Activated B cell treated with CpG ODN at 0.5 μM for 24 hours (primary cell): ENCODE measurements at regions not wholly inside any gene's neighbourhood (a gene's known extent, or its start where the extent isn't known, plus 50 kb on each side); places are given as distances from the start of the nearest gene placed in this dataset.

Source experiments
- ATAC-seq: fragments of 200-7000 bp; cut with Tn5 transposase; one replicate; pipeline ENCODE4 v1.10.0; 2021; ENCODE audit warnings: low read depth, mild to moderate bottlenecking, moderate library complexity
- CTCF ChIA-PET: fragments of 350-600 bp; sonication (Branson Sonifier 250); formaldehyde crosslinking; loops from one replicate; lab custom pipeline; 2021; ENCODE audit warnings: antibody characterized with exemption; lab: Charles Lee
- POLR2A ChIA-PET: fragments of 350-600 bp; sonication (Branson Sonifier 250); formaldehyde crosslinking; loops from one replicate; lab custom pipeline; 2021; ENCODE audit warnings: antibody characterized with exemption; lab: Charles Lee
- DNase-seq: peaks from one replicate; pipeline ENCODE4 v3.0.0; 2022
- H3K27ac Mint-ChIP-seq: one replicate; pipeline ENCODE4 v1.8.0; 2020; ENCODE audit warnings: mixed read lengths
- H3K27me3 Mint-ChIP-seq: one replicate; pipeline ENCODE4 v1.8.0; 2021; ENCODE audit warnings: mixed read lengths
- H3K36me3 Mint-ChIP-seq: one replicate; pipeline ENCODE4 v1.8.0; 2021; ENCODE audit warnings: low read depth, mixed read lengths
- H3K4me1 Mint-ChIP-seq: one replicate; pipeline ENCODE4 v1.8.0; 2021; ENCODE audit warnings: mixed read lengths
- H3K4me3 Mint-ChIP-seq: one replicate; pipeline ENCODE4 v1.8.0; 2020; ENCODE audit warnings: mild to moderate bottlenecking, mixed read lengths
- H3K9me3 Mint-ChIP-seq: one replicate; pipeline ENCODE4 v1.8.0; 2020; ENCODE audit warnings: mixed read lengths
- intact Hi-C: fragments of 100-400 bp; cut with micrococcal nuclease; formaldehyde crosslinking; loops from one replicate; pipeline ENCODE4 v1.15.1; 2024
- TF ChIP-seq, protein P1 (sequence below): fragments of 200-600 bp; IDR thresholded peaks from one replicate; pipeline ENCODE4 v1.8.0; 2022; ENCODE audit warnings: antibody characterized with exemption, mild to moderate bottlenecking

DNA sequence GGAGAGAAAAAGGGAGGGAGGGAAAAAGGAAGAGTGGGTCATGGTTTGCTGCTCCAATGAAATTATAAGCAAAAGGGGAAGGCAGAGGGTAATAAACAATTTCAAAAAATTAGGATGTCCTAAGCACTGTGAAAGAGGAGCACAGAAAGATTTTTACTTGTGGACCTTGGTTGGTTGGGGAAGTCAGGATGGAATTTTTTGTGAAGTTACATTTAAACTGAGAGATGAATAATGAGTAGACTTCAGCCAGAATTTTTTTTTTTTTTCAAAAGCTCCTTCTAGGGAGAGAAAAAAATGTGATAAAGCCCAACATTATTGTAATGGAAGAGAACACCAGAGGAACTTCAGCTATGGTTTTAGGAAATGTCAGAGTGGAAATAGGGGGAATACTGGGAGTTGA lies 515.9 kb upstream of the PAPPA start:
- Mint-ChIP-seq H3K9me3 (no peaks in the 10 kb centered on the region), H3K36me3 (no peaks in the 10 kb centered on the region), H3K4me3 (no peak overlapping the region), H3K4me1 (no peaks in the 10 kb centered on the region), H3K27me3 (no peaks in the 10 kb centered on the region), H3K27ac (no peak overlapping the region)
- ChIA-PET CTCF (no interaction called here), POLR2A (no interaction called here)
- intact Hi-C loops, result no loop called here
- DNase-seq, result no peak
- TF ChIP-seq, protein P1, sequence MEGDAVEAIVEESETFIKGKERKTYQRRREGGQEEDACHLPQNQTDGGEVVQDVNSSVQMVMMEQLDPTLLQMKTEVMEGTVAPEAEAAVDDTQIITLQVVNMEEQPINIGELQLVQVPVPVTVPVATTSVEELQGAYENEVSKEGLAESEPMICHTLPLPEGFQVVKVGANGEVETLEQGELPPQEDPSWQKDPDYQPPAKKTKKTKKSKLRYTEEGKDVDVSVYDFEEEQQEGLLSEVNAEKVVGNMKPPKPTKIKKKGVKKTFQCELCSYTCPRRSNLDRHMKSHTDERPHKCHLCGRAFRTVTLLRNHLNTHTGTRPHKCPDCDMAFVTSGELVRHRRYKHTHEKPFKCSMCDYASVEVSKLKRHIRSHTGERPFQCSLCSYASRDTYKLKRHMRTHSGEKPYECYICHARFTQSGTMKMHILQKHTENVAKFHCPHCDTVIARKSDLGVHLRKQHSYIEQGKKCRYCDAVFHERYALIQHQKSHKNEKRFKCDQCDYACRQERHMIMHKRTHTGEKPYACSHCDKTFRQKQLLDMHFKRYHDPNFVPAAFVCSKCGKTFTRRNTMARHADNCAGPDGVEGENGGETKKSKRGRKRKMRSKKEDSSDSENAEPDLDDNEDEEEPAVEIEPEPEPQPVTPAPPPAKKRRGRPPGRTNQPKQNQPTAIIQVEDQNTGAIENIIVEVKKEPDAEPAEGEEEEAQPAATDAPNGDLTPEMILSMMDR, result no peak
- no peak for ATAC-seq

DNA sequence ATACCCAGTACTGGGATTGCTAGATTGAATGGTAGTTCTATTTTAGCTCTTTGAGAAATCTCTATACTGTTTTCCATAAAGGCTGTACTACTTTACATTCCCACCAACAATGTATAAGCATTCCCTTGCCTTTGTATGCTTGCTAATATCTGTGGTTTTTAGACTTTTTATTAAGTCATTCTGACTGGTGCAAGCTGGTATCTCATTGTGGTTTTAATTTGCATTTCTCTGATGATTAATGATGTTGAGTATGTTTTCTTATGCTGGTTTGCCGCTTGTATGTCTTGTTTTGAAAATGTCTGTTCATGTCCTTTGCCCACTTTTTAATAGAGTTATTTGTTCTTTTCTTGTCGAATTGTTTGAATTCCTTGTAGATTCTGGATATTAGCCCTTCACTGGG lies 512.7 kb upstream of the PAPPA start:
- Mint-ChIP-seq H3K27me3 (peaks cover 3% of the 10 kb centered on the region), H3K9me3 (no peaks in the 10 kb centered on the region), H3K4me3 (no peak overlapping the region), H3K27ac (no peak overlapping the region), H3K36me3 (no peaks in the 10 kb centered on the region), H3K4me1 (no peaks in the 10 kb centered on the region)
- intact Hi-C loops, result no loop called here
- DNase-seq (no peak), ATAC-seq (no peak)
- ChIA-PET POLR2A (no interaction called here), CTCF (no interaction called here)
- TF ChIP-seq, protein P1, result no peak

DNA sequence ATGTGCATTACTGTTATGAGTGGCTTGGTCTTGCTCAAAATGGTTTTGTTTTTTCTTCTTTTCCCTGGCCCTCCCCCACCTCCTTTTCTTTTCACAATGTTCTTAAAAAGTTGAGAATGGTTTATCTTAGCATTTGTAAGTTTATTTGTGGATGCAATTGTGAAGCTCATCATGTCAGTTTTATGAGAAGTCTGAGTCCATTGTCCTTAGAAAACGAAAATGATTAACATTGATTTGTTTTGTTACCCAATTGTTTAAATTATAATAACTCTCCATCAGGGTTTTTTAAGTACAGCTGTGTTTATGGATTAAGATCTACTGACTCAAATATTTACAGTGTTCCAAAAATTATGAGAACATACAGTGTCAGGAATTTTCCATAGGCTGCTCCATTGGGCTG lies 511.3 kb upstream of the PAPPA start:
- DNase-seq (no peak), ATAC-seq (no peak)
- intact Hi-C loops, result no loop called here
- Mint-ChIP-seq H3K9me3 (no peaks in the 10 kb centered on the region), H3K4me3 (no peak overlapping the region), H3K27me3 (peaks cover 6% of the 10 kb centered on the region), H3K36me3 (no peaks in the 10 kb centered on the region), H3K4me1 (no peaks in the 10 kb centered on the region), H3K27ac (no peak overlapping the region)
- ChIA-PET POLR2A (no interaction called here), CTCF (no interaction called here)
- TF ChIP-seq, protein P1, result no peak

DNA sequence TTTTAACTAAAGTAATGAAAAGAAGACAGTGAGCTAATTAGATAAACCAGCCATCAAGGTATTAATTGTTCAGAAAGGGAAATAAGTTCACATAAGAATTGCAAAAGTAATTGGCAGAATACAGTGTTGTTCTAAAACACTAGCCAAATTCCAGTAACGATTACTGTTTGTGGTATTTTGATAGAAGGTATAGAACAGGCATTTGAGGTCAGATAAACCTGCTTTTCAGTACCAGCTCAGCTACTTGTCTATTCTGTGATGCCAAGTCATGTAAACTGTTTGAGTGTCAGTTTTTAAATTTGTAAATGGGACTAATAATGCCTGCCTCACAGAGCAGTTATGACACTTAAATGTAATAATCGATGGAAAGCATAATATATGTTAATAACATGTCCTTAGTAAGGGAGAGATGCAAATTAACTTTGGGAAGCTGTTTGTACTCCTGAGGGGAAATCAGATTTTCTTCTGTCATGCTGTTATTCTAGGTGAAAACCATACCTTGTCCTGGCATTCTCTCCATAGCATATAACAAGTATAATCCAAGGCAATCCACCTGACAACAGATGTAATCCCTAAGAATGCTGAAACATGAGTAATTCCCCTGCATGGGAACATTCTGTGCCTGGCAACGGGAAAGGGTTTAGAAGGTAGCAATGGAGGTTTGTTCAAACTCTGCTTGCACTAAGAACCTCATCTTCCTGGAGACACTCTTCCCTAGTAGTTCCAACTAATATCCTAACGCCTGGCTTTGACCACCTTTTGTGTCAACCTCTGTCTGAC lies 509.5 kb upstream of the PAPPA start:
- Mint-ChIP-seq H3K27me3 (peaks cover 6% of the 10 kb centered on the region), H3K4me3 (no peak overlapping the region), H3K36me3 (no peaks in the 10 kb centered on the region), H3K4me1 (no peaks in the 10 kb centered on the region), H3K27ac (no peak overlapping the region), H3K9me3 (no peaks in the 10 kb centered on the region)
- ATAC-seq, result no peak
- CTCF ChIA-PET, result no interaction called here
- POLR2A ChIA-PET, result no interaction called here
- TF ChIP-seq, protein P1, result no peak
- DNase-seq, result no peak
- intact Hi-C loops, result no loop called here

DNA sequence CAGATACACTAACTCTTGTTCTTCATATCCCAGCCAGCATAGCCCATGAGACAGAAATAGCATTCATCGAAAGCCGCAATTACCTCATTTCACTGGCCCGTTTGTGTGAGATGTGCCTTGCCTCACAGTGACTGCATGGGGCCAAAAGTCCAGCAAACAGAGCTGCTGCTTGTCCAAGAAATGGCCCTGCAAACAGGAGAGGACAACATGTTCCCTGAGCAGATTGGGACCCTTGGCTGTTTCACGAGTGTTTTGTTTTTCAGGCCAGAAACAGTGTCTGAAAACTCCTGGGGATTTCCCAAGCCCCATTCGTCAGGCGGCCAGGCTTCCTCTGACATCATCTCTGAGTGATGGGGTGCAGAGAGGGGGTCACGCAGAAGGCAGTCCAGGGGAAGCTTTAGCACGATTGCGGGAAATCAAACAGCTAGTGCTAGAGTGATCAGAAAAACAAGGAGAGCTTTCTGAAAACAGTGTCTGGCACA lies 503.6 kb upstream of the PAPPA start:
- H3K27me3 Mint-ChIP-seq, result peaks cover 3% of the 10 kb centered on the region
- no peak overlapping the region for H3K27ac Mint-ChIP-seq
- intact Hi-C loops, result no loop called here
- no peaks in the 10 kb centered on the region for H3K36me3 Mint-ChIP-seq
- H3K9me3 Mint-ChIP-seq, result no peaks in the 10 kb centered on the region
- no peaks in the 10 kb centered on the region for H3K4me1 Mint-ChIP-seq
- H3K4me3 Mint-ChIP-seq, result no peak overlapping the region
- ChIA-PET CTCF (no interaction called here), POLR2A (no interaction called here)
- DNase-seq (no peak), ATAC-seq (no peak)
- TF ChIP-seq, protein P1, result no peak
